Right lobe of liver (tissue), 6 donors: ENCODE measurements at regions not wholly inside any gene's neighbourhood (a gene's known extent, or its start where the extent isn't known, plus 50 kb on each side); places are given as distances from the start of the nearest gene placed in this dataset.

Source experiments
- ATAC-seq, 4 donors: fragments of 200-7000 bp; cut with Tn5 transposase; one replicate each; pipeline ENCODE4 v1.9.1; 2020; ENCODE audit warnings: mild to moderate bottlenecking in 4 of 4, moderate library complexity in 4 of 4
- DNase-seq, 3 donors: peaks; one replicate each; pipeline ENCODE4 v3.0.0-alpha.2; 2020
- H3K27ac ChIP-seq, 3 donors: fragments of 200-600 bp; one replicate each; pipeline ENCODE4 v1.8.0; 2022
- H3K27me3 ChIP-seq, 2 donors: fragments of 200-600 bp; one replicate each; pipeline ENCODE4 v1.8.0; 2022
- H3K36me3 ChIP-seq, 4 donors: fragments of 200-600 bp; sonication (generic) in 1 of 4; one replicate each; pipeline versions ENCODE4 v1.5.1 to v1.8.0; 2017 to 2022; ENCODE audit warnings: control low read depth in 1 of 4
- H3K4me1 ChIP-seq, 4 donors: fragments of 200-600 bp; sonication (generic) in 1 of 4; one replicate each; pipeline versions ENCODE4 v1.5.1 to v1.8.0; 2017 to 2022; ENCODE audit warnings: control low read depth in 1 of 4
- H3K4me3 ChIP-seq, 3 donors: fragments of 200-600 bp; one replicate each; pipeline ENCODE4 v1.8.0; 2022
- H3K9me3 ChIP-seq, 4 donors: fragments of 200-600 bp; sonication (generic) in 1 of 4; one replicate each; pipeline versions ENCODE4 v1.5.1 to v1.8.0; 2017 to 2022; ENCODE audit warnings: control low read depth in 1 of 4
- CTCF ChIP-seq, 4 donors: fragments of 200-600 bp in 3 of 4; fragments of 450-650 bp in 1 of 4; IDR thresholded peaks; one replicate each; pipeline versions ENCODE4 v1.5.1 to v1.8.0; 2016 to 2022; ENCODE audit warnings: antibody characterized with exemption in 4 of 4, mild to moderate bottlenecking in 2 of 4
- POLR2A ChIP-seq: fragments of 450-650 bp; IDR thresholded peaks from one replicate; pipeline ENCODE4 v1.6.1; 2017; ENCODE audit warnings: antibody characterized with exemption, mild to moderate bottlenecking
- WGBS: methylation state at CpG from one replicate; pipeline ENCODE4 v1.1.6; 2018; ENCODE audit warnings: low coverage, low lambda C conversion rate; ENCODE audit not compliant: insufficient coverage; ENCODE audit errors: missing lambda C conversion rate; 5-methylcytosine and 5-hydroxymethylcytosine counted together
- intact Hi-C, 2 donors: fragments of 100-400 bp; cut with DNase I; formaldehyde crosslinking; loops; one replicate each; pipeline versions ENCODE4 v1.11.2 to v1.14.1; 2022
- donor health status: DM: no; HTN: yes; CAD: no.
- donor health status: DM: no; HTN: no; CAD: no.
- donor health status: DM: no; HTN: no; CAD: no.
- donor health status: DM: no; HTN: yes; CAD: no.
- donor health status: DM: no; HTN: yes; CAD: no.

- 94% methylated on average over 2 of the region's 3 CpGs for WGBS
- ATAC-seq (no peak), DNase-seq (peak in 1 of 3 donors; percentile 9)
- intact Hi-C loops = no loop called here
- H3K4me1 ChIP-seq = peaks cover 0 to 9% (median 4%) of the 10 kb centered on the region in 4 donors
- H3K36me3 ChIP-seq = no peaks in the 10 kb centered on the region
- no peak overlapping the region for H3K27ac ChIP-seq
- H3K9me3 ChIP-seq = no peaks in the 10 kb centered on the region
- H3K27me3 ChIP-seq = no peaks in the 10 kb centered on the region
- H3K4me3 ChIP-seq = no peak overlapping the region
- no peak for TF ChIP-seq POLR2A
- no peak for TF ChIP-seq CTCF (IDR thresholded peaks at IDR 0.05)
Observed at GRCh38 chr7:155874411-155874810, 62.1 kb upstream of the SHH start.

- 79% methylated on average over 6 of the region's 6 CpGs for WGBS
- Histone ChIP-seq H3K27me3 (no peaks in the 10 kb centered on the region), H3K4me1 (peaks cover 0 to 9% (median 4%) of the 10 kb centered on the region in 4 donors), H3K27ac (no peak overlapping the region), H3K4me3 (no peak overlapping the region), H3K36me3 (no peaks in the 10 kb centered on the region), H3K9me3 (no peaks in the 10 kb centered on the region)
- no peak for ATAC-seq
- intact Hi-C loops = no loop called here
- TF ChIP-seq POLR2A = no peak
- no peak for TF ChIP-seq CTCF (IDR thresholded peaks at IDR 0.05)
- peak in 1 of 3 donors; percentile 17 for DNase-seq
Observed at GRCh38 chr7:155874010-155874409, 61.7 kb upstream of the SHH start.

- intact Hi-C loops = no loop called here
- H3K36me3 ChIP-seq = no peaks in the 10 kb centered on the region
- WGBS = 28% methylated on average over 15 of the region's 15 CpGs
- ATAC-seq (peak; percentile 64 to 89 (median 80)), DNase-seq (peak in 1 of 3 donors; percentile 37)
- no peaks in the 10 kb centered on the region for H3K27me3 ChIP-seq
- H3K4me1 ChIP-seq = peaks cover 0 to 9% (median 4%) of the 10 kb centered on the region in 4 donors
- no peak overlapping the region for H3K4me3 ChIP-seq
- no peak overlapping the region for H3K27ac ChIP-seq
- H3K9me3 ChIP-seq = no peaks in the 10 kb centered on the region
- TF ChIP-seq POLR2A (no peak), CTCF (IDR thresholded peaks at IDR 0.05) (no peak)
Observed at GRCh38 chr7:155872678-155873369, 60.6 kb upstream of the SHH start.

GRCh38 chr7:155871211-155871610 lies 58.9 kb upstream of the SHH start:
- no peaks in the 10 kb centered on the region for H3K36me3 ChIP-seq
- ATAC-seq (no peak), DNase-seq (no peak)
- no peaks in the 10 kb centered on the region for H3K27me3 ChIP-seq
- intact Hi-C loops = no loop called here
- WGBS = 86% methylated on average over 6 of the region's 7 CpGs
- H3K9me3 ChIP-seq = no peaks in the 10 kb centered on the region
- no peak overlapping the region for H3K4me3 ChIP-seq
- H3K4me1 ChIP-seq = peaks cover 0 to 9% (median 4%) of the 10 kb centered on the region in 4 donors
- H3K27ac ChIP-seq = no peak overlapping the region
- TF ChIP-seq CTCF (IDR thresholded peaks at IDR 0.05) = no peak
